HG03175 (cell line): ENCODE measurements at regions not wholly inside any gene's neighbourhood (a gene's known extent, or its start where the extent isn't known, plus 50 kb on each side); places are given as distances from the start of the nearest gene placed in this dataset.
"Not testable (repeated sequence)": the region's sequence is repeated elsewhere in the genome, so short reads cannot be mapped to it uniquely, and the experiment has no call there.

ENCODE experiments used
- ATAC-seq: cut with Tn5 transposase; IDR thresholded peaks from one replicate; pipeline ENCODE4 v1.9.1; 2021; ENCODE audit warnings: mild to moderate bottlenecking, moderate library complexity; ENCODE audit not compliant: unreplicated experiment

DNA sequence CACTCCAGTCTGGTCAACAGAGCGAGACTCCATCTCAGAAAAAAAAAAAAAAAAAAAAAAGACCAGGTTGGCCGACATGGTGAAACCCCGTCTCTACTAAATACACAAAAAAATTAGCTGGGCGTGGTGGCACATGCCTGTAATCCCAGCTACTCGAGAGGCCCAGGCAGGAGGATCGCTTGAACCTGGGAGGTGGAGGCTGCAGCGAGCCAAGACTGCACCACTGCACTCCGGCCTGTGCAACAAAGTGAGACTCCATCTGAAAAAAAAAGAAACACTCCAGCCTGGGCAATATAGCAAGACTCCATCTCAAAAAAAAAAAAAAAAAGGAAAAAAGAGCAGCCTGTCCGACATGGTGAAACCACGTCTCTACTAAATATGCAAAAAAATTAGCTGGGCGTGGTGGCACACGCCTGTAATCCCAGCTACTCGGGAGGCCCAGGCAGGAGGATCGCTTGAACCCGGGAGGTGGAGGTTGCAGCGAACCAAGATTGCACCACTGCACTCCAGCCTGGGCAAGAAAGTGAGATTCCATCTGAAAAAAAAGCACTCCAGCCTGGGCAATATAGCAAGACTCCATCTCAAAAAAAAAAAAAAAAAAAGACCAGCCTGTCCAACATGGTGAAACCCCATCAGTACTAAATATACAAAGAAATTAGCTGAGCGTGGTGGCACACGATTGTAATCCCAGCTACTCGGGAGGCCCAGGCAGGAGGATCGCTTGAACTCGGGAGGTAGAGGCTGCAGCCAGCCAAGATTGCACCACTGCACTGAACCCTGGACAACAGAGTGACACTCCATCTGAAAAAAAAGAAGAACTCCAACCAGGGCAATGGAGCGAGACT is 343.3 kb upstream of the PLGLB2 start:
- not testable (repeated sequence) for ATAC-seq

GRCh38 chr2:87405531-87406216 is 342.2 kb upstream of the PLGLB2 start:
- ATAC-seq: not testable (repeated sequence)

DNA sequence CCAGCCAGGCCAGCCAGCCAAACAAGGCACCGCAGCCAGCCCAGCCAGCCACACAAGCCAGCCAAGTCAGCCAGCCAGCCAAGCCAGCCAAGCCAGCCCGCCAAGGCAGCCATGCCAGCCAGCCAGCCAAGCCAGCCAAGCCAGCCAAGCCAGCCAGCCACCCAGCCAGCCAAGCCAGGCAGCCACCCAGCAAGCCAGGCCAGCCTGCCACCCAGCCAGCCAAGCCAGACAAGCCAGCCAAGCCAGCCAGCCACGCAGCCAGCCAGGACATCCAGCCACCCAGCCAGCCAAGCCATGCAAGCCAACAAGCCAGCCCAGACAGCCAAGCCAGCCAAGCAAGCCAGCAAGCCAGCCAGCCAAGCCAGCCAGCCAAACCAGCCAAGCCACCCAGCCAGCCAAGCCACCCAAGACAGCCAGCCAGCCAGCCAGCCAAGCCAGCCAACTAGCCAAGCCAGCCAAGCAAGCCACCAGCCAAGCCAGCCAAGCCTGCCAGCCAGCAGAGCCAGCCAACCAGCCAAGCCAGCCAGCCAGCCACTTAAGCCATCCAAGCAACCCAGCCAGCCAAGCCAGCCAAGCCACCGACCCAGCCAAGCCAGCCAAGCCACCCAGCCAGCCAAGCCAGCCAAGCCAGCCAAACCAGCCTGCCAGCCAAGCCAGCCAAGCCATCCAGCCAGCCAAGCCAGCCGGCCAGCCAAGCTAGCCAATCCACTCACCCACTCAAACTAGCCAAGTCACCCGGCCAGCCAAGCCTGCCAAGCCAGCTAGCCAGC is 341.3 kb upstream of the PLGLB2 start:
- ATAC-seq: not testable (repeated sequence)

DNA sequence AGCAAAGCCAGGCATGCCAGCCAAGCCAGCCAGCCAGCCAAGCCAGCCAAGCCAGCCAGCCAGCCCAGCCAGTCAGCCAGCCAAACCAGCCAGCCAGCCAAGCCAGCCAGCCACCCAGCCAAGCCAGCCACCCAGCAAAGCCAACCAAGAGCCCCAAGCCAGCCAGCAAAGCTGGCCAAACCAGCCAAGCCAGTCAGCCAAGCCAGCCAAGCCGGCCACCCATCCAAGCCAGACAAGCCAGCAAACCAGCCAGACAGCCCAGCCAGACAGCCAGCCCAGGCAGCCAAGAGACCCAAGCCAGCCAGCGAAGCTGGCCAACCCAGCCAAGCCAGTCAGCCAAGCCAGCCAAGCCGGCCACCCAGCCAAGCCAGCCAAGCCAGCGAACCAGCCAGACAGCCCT is 338.3 kb upstream of the PLGLB2 start:
- not testable (repeated sequence) for ATAC-seq

GRCh38 chr2:87410371-87410770 is 337.5 kb upstream of the PLGLB2 start:
- not testable (repeated sequence) for ATAC-seq

DNA sequence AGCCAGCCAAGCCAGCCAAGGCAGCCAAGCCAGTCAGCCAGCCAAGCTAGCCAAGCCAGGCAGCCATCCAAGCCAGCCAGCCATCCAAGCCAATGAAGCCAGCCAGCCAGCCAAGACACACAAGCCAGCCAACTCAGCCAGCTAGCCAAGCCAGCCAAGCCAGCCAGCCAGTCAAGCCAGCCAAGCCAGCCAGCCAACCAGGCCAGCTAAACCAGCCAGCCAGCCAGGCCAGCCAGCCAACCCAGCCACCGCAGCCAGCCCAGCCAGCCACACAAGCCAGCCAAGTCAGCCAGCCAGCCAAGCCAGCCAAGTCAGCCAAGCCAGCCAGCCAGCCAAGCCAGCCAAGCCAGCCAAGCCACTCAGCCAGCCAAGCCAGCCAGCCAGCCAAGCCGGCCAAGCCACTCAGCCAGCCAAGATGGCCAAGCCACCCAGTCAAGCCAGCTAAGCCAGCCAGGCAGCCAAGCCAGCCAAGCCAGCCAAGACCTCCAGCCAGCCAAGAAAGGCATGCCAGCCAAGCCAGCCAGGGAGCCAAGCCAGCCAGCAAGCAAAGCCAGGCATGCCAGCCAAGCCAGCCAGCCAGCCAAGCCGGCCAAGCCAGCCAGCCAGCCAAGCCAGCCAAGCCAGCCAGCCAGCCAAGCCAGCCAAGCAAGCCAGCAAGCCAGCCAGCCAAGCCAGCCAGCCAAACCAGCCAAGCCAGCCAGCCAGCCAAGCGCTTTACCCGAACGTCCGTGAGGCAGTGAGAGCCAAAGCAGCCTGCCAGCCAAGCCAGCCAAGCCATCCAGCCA is 335.7 kb upstream of the PLGLB2 start:
- not testable (repeated sequence) for ATAC-seq

- ATAC-seq: not testable (repeated sequence)
Measured at GRCh38 chr2:87414331-87414730, 333.6 kb upstream of the PLGLB2 start.

DNA sequence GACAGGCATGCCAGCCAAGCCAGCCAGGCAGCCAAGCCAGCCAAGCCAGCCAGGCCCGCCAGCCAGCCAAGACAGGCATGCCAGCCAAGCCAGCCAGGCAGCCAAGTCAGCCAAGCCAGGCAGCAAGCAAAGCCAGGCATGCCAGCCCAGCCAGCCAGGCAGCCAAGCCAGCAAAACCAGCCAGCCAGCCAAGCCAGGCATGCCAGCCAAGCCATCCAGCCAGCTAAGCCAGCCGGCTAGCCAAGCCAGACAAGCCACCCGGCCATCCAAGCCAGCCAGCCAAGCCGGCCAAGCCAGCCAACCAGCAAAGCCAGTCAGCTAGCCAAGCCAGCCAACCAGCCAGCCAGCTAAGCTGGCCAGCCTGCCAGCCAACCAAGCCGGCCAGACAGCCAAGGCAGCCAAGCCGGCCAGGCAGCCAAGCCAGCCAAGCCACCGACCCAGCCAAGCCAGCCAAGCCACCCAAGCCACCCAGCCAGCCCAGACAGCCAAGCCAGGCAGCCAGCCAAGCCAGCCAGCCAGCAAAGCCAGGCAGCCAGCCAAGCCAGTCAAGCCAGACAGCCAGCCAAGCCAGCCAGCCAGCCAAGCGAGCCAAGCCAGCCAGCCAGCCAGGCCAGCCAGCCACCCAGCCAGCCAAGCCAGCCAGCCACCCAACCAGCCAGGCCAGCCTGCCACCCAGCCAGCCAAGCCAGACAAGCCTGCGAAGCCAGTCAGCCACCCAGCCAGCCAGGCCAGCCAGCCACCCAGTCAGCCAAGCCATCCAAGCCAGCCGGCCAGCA is 332.9 kb upstream of the PLGLB2 start:
- ATAC-seq: not testable (repeated sequence)

DNA sequence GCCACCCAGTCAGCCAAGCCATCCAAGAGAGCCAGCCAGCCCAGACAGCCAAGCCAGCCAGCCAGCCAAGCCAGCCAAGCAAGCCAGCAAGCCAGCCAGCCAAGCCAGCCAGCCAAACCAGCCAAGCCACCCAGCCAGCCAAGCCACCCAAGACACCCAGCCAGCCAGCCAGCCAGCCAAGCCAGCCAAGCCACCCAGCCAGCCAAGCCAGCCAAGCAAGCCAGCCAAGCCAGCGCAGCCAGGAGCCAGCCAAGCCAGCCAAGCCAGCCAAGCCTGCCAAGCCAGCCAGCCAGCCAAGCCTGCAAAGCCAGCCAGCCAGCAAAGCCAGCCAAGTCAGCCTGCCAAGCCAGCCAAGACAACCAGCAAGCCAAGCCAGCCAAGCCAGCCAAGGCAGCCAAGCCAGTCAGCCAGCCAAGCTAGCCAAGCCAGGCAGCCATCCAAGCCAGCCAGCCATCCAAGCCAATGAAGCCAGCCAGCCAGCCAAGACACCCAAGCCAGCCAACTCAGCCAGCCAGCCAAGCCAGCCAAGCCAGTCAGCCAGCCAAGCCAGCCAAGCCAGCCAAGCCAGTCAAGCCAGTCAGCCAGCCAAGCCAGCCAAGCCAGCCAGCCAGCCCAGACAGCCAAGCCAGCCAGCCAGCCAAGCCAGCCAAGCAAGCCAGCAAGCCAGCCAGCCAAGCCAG is 332.2 kb upstream of the PLGLB2 start:
- ATAC-seq: not testable (repeated sequence)

GRCh38 chr2:87416266-87416592 is 331.7 kb upstream of the PLGLB2 start:
- ATAC-seq: not testable (repeated sequence)

DNA sequence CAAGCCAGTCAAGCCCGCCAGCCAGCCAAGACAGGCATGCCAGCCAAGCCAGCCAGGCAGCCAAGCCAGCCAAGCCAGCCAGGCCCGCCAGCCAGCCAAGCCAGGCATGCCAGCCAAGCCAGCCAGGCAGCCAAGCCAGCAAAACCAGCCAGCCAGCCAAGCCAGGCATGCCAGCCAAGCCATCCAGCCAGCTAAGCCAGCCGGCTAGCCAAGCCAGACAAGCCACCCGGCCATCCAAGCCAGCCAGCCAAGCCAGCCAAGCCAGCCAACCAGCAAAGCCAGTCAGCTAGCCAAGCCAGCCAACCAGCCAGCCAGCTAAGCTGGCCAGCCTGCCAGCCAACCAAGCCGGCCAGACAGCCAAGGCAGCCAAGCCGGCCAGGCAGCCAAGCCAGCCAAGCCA is 330.7 kb upstream of the PLGLB2 start:
- ATAC-seq: not testable (repeated sequence)

DNA sequence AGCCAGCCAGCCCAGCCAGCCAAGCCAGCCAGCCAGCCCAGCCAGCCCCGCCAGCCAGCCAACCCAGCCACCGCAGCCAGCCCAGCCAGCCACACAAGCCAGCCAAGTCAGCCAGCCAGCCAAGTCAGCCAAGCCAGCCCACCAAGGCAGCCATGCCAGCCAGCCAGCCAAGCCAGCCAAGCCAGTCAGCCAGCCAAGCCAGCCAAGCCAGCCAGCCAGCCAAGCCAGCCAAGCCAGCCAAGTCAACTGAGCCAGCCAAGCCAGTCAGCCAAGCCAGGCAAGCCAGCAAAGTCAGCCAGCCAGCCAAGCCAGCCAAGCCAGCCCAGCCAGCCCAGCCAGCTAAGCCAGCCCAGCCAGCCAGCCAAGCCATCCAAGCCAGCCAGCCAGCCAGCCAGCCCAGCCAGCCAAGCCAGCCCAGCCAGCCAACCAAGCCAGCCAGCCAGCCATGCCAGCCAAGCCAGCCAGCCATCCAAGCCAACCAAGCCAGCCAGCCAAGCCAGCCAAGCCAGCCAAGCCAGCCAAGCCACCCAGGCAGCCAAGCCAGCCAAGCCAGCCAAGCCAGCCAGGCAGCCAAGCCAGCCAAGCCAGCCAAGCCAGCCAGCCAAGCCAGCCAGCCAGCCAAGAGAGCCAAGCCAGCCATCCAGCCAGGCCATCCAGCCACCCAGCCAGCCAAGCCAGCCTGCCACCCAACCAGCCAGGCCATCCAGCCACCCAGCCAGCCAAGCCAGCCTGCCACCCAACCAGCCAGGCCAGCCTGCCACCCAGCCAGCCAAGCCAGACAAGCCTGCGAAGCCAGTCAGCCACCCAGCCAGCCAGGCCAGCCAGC is 329.9 kb upstream of the PLGLB2 start:
- ATAC-seq: not testable (repeated sequence)

DNA sequence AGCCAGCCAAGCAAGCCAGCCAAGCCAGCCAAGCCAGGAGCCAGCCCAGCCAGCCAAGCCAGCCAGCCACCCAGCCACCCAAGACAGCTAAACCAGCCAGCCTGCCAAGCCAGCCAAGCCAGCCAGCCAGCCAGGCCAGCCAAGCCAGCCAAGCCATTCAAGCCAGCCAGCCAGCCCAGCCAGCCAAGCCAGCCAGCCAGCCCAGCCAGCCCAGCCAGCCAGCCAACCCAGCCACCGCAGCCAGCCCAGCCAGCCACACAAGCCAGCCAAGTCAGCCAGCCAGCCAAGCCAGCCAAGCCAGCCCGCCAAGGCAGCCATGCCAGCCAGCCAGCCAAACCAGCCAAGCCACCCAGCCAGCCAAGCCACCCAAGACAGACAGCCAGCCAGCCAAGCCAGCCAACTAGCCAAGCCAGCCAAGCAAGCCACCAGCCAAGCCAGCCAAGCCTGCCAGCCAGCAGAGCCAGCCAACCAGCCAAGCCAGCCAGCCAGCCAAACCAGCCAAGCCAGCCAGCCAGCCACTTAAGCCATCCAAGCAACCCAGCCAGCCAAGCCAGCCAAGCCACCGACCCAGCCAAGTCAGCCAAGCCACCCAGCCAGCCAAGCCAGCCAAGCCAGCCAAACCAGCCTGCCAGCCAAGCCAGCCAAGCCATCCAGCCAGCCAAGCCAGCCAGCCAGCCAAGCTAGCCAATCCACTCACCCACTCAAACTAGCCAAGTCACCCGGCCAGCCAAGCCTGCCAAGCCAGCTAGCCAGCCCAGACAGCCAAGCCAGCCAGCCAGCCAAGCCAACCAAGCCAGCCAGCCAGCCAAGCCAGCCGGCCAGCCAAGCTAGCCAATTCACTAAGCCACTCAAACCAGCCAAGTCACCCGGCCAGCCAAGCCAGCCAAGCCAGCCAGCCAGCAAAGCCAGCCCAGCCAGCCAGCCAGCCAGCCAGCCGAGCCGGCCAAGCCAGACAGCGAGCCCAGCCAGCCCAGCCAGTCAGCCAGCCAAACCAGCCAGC is 328.8 kb upstream of the PLGLB2 start:
- ATAC-seq: not testable (repeated sequence)

DNA sequence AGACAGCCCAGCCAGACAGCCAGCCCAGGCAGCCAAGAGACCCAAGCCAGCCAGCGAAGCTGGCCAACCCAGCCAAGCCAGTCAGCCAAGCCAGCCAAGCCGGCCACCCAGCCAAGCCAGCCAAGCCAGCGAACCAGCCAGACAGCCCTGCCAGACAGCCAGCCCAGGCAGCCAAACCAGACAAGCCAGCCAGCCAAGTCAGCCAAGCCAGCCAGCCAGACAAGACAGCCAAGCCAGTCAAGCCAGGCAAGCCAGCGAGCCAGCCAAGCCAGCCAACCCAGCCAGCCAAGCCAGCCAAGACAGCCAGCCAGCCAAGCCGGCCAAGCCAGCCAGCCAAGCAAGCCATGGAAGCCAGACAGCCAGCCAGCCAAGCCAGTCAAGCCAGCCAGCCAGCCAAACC is 327.9 kb upstream of the PLGLB2 start:
- not testable (repeated sequence) for ATAC-seq

DNA sequence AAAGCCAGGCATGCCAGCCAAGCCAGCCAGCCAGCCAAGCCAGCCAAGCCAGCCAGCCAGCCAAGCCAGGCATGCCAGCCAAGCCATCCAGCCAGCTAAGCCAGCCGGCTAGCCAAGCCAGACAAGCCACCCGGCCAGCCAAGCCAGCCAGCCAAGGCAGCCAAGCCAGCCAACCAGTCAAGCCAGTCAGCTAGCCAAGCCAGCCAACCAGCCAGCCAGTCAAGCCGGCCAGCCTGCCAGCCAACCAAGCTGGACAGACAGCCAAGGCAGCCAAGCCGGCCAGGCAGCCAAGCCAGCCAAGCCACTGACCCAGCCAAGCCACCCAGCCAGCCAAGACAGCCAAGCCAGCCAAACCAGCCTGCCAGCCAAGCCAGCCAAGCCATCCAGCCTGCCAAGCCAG is 326.9 kb upstream of the PLGLB2 start:
- not testable (repeated sequence) for ATAC-seq

DNA sequence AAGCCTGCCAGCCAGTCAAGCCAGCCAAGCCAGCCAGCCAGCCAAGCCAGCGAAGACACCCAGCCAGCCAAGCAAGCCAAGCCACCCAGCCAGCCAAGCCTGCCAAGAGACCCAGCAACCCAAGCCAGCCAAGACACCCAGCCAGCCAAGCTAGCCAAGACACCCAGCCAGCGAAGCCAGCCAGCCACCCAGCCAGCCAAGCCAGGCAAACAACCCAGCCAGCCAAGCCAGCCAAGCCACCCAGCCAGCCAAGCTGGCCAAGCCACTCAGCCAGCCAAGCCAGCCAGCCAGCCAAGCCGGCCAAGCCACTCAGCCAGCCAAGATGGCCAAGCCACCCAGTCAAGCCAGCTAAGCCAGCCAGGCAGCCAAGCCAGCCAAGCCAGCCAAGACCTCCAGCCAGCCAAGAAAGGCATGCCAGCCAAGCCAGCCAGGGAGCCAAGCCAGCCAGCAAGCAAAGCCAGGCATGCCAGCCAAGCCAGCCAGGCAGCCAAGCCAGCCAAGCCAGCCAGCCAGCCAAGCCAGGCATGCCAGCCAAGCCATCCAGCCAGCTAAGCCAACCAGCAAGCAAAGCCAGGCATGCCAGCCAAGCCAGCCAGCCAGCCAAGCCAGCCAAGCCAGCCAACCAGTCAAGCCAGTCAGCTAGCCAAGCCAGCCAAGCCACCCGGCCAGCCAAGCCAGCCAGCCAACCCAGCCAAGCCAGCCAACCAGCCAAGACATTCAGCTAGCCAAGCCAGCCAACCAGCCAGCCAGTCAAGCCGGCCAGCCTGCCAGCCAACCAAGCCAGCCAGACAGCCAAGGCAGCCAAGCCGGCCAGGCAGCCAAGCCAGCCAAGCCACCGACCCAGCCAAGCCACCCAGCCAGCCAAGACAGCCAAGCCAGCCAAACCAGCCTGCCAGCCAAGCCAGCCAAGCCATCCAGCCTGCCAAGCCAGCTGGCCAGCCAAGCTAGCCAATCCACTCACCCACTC is 323.8 kb upstream of the PLGLB2 start:
- not testable (repeated sequence) for ATAC-seq
